CD4-positive, alpha-beta T cell treated with Interleukin-1 beta for 1 hour (primary cell): ENCODE measurements at regions not wholly inside any gene's neighbourhood (a gene's known extent, or its start where the extent isn't known, plus 50 kb on each side); places are given as distances from the start of the nearest gene placed in this dataset.
"Not testable (repeated sequence)": the region's sequence is repeated elsewhere in the genome, so short reads cannot be mapped to it uniquely, and the experiment has no call there.

ENCODE experiments used
- DNase-seq, 2 donors: peaks; one replicate each; pipeline ENCODE4 v3.0.0-alpha.2; 2020 to 2022

DNA sequence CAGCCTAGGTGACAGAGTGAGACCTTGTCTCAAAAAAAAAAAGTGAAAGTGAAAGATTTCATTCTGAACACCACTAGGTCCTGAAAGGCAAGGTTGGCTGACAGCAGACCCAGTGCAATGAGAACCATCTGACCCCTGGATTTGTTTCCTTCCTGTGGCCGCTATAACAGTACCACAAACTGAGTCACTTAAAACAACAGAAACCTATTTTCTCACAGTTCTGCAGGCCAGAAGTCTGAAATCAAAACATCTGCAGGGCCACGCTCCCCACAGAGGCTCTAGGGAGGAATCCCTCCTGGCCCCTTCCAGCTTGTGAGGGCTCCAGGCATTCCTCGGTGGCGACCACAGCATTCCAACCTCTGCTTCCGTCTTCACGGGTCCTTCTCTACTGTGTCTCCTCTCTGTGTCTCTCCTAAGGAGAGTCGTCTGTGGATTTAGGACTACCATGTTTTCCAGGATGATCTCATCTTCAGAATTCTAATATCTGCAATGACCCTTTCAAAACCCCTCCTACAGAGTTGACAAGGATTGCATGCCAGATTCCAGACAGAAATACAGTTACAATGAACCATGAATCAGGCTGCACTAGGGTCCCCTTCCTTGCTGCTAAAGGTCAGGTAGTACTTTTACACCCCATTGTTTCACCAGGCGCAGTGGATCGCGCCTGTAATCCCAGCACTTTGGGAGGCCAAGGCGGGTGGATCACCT, 78.0 kb upstream of the ADGRL1 start:
- DNase-seq, result peak in 1 of 2 donors; percentile 5

DNA sequence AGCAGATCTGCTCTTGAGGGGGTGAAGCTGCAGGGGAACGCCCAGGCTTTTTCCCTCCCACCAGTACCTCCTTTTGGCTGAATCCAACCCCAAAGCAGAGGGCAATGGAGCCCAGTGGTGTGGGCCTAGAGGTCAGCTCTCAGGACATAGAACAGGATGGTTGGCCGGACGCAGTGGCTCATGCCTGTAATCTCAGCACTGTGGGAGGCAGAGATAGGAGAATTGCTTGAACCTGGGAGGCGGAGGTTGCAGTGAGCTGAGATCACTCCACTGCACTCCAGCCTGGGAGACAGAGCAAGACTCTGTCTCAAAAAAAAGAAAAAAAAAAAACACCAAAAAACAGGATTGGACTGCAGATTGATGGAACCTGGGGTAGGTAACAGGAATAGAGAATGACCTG, 73.3 kb upstream of the ADGRL1 start:
- not testable (repeated sequence) for DNase-seq

DNA sequence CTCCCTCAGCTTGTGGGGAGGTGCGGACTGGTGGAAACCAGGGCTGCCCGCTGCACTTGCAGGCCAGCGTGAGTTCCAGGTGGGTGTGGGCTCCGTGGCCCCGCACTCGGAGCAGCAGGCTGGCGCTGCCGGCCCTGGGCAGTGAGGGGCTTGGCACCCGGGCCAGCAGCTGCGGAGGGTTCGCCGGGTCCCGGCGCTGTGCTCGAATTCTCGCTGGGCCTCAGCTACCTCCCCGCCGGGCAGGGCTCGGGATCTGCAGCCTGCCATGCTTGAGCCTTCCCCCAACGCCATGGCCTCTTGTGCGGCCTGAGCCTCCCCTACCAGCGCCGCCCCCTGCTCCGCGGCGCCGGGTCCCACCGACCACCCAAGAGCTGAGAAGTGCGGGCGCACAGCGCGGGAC, 71.6 kb upstream of the ADGRL1 start:
- DNase-seq, result no peak

DNA sequence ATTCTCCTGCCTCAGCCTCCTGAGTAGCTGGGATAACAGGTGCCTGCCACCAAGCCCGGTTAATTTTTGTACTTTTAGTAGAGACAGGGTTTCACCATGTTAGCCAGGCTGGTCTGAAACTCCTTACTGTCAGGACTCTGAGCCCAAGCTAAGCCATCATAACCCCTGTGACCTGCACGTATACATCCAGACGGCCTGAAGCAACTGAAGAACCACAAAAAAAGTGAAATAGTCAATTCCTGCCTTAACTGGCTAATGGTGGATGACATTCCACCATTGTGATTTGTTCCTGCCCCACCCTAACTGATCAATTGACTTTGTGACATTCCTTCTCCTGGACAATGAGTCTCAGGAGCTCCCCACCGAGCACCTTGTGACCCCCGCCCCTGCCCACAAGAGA, 69.9 kb upstream of the ADGRL1 start:
- not testable (repeated sequence) for DNase-seq

DNA sequence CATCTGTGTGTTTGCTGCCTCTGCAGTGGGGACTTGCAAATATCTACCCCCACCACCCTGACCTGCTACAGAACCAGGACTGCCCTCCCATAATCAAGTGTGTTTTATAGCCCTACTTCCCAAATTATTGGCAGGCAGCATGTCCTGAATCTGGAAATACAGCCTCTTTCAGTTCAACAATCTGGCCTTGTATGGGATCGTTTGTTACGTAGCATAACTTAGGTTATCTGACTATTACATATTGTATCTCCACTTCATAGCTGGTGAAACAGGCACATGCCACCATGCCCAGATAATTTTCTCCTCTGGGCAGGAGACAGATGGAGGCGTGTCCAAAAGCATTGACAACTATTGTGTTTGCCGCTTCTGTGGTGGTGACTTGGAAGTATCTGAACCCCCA, 66.7 kb upstream of the ADGRL1 start:
- no peak for DNase-seq

DNA sequence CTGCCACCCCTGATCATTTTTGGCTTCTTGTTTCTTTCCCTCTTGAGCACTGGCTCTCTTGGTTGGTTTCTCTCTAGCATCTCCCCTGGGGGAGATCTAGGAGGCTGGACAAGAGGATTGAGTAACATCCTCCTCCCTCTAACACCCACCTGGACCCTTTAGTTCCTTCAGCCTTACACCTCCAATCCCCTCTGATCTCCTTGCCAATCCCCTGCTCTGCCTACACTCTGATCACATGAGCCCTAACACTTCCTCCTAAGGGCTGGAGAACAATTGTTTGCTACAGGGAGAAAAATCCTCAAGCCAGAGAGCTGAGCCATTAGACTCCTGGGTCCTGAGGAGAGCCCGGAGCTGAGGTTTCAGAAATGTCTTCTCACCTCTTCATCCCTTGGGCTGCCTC, 65.9 kb upstream of the ADGRL1 start:
- DNase-seq, result no peak

DNA sequence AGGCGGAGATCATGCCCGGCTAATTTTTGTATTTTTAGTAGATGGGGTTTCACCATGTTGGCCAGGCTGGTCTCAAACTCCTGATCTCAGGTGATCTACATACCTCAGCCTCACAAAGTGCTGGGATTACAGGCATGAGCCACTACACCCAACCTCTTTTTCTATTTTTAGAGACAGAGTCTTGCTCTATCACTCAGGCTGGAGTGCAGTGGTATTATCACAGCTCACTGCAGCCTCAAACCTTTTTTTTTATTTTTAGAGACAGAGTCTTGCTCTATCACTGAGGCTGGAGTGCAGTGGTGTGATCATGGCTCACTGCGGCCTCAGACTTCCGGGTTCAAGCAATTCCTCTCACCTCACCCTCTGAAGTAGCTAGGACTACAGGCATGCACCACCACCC, 64.6 kb upstream of the ADGRL1 start:
- not testable (repeated sequence) for DNase-seq

DNA sequence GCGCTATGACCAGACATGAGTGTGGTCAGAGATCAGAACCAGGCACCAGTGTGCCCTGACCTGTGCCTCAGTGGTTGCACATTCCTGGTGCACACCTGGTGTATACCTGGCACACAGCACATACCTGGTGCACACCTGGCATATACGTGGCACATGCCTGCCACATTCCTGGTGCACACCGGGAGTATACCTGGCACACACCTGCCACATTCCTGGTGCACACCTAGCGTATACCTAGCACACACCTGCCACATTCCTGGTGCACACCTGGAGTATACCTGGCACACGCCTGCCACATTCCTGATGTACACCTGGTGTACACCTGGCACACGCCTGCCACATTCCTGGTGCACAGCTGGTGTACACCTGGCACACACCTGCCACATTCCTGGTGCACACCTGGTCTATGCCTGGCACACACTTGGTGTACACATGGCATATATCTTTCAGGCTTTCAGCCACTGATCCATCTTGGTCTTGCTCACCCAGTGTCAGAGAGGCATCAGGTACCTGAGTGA, 61.3 kb upstream of the ADGRL1 start:
- DNase-seq, result no peak

DNA sequence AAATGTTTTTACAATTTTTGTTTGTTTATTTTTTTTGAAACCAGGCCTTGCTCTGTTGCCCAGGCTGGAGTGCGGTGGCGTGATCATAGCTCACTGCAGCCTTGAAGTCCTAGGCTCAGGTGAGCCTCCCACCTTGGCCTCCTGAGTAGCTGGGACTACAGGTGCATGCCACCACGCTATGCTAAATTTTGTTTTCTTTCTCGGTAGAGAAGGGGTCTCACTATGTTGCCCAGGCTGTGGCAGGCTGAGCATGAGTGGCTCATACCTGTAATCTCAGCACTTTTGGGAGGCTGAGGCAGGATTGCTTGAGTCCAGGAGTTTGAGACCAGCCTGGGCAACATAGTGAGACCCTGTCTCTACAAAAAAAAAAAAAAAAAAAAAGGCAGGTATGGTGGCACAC, 60.2 kb upstream of the ADGRL1 start:
- DNase-seq, result not testable (repeated sequence)

DNA sequence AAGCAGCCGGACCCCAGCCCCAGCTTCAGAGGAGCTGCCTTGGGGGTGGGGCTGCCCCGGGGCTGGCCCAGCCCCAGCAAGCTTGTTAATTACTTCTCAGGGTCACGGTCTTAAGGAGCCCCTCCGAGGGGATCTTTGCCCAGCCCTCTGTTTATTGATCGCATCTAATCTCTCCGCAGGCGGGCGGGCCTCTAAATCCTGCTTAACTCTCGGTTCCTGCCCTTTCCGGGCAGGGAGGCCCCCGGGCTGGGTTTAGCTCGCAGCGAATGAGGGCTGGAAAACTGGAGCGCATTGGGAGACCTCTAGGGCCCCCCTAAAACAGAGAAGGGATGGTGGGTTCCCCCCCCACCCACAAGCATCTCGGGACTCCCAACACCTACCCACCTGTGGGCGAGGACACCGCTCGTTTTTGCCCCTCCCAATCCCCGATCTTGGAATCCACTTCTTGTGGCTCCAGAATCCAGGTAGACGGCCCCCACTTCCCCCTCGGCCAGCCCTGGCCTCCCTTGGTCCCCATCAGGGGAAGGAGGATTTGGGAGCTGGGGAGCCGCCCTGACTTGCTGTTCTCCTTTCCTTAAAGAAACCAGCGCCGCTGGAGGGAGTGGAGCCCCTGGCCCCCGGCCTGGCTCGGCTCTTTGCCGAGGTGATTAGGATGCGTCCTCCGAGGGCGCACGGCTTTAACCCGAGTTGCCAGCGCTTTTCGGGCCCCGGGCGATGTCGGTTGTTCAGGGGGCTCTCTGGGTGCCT, 59.5 kb upstream of the ADGRL1 start:
- DNase-seq, result no peak

DNA sequence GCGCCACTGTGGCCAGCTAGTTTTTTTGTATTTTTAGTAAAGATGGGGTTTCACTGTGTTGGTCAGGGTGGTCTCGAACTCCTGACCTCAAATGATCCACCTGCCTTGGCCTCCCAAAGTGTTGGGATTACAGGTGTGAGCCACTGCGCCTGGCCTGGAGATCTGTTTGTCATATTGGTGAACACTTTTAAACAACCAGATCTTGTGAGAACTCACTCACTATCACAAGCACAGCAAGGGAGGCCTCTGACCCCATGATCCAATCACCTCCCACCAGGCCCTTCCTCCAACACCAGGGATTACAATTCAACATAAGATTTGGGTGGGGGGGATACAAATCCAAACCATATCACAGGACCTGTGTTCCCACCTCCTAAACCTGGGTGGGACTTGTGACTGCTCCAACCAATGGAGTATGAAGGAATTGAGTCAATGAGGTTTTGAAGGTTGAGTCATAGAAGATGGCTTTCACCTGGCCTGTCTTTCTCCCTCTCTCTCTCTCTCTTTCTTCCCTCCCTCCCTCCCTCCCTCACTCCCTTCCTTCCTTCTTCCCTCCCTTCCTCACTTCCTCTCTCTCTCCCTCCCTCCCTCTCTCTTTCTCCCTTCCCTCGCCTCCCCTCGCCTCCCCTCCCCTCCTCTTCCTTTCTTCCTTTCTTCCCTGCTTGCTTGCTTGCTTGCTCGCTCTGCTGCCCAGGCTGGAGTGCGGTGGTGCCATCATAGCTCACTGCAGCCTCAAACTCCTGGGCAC, 50.1 kb upstream of the ADGRL1 start:
- DNase-seq, result not testable (repeated sequence)
